GM12878 (cell line): ENCODE measurements at regions not wholly inside any gene's neighbourhood (a gene's known extent, or its start where the extent isn't known, plus 50 kb on each side); places are given as distances from the start of the nearest gene placed in this dataset.

Experiments used
- ATAC-seq: fragments of 200-7000 bp; cut with Tn5 transposase; 3 replicates; pipeline ENCODE4 v1.9.1; 2020; ENCODE audit warnings: mild to moderate bottlenecking, moderate library complexity
- BruUV-seq: library from RNA; stranded (reverse); fragments of 400-500 nt; replicated peaks from 2 replicates; lab custom pipeline; 2021; lab: Mats Ljungman, UMichigan
- CTCF ChIA-PET: fragments of 300-600 bp; sonication (Branson Sonifier 250); formaldehyde crosslinking; extraction: SDS; loops from one replicate; lab custom pipeline; 2021; ENCODE audit warnings: inconsistent platforms; lab: Yijun Ruan, JAX
- POLR2A ChIA-PET: fragments of 350-600 bp; formaldehyde crosslinking; extraction: SDS; loops from one replicate; lab custom pipeline; 2021; ENCODE audit warnings: inconsistent platforms; lab: Charles Lee
- RAD21 ChIA-PET: fragments of 300-600 bp; sonication (Branson Sonifier 250); formaldehyde crosslinking; loops from one replicate; lab custom pipeline; 2023; ENCODE audit warnings: antibody characterized with exemption; ENCODE audit not compliant: unreplicated experiment; lab: Charles Lee
- SMC1A ChIA-PET: fragments of 300-600 bp; sonication (Branson Sonifier 250); formaldehyde crosslinking; loops from one replicate; lab custom pipeline; 2023; ENCODE audit not compliant: unreplicated experiment, uncharacterized antibody; lab: Charles Lee
- DNase-seq: peaks from one replicate; pipeline ENCODE4 v3.0.0-alpha.2; 2011; ENCODE audit warnings: low read depth, low spot score
- FAIRE-seq: peaks from 3 replicates; lab custom pipeline; 2011; peaks lifted over from hg19 to GRCh38; lab: Jason Lieb, UNC
- H2AFZ ChIP-seq: 2 replicates; pipeline ENCODE4 v1.6.0; 2011; ENCODE audit warnings: low read depth, low read length, control low read depth; ENCODE audit not compliant: control insufficient read depth
- H3K27ac ChIP-seq: 2 replicates; pipeline ENCODE4 v1.5.1; 2011; ENCODE audit warnings: control low read depth; ENCODE audit not compliant: control insufficient read depth, insufficient read depth
- H3K27me3 ChIP-seq, 2 experiments: replicated peaks in 1 of 2; 2 replicates each; pipeline versions ENCODE4 v1.6.0 to v1.6.1; 2011; ENCODE audit warnings: low read length in 1 of 2; ENCODE audit not compliant: control insufficient read depth in 2 of 2, insufficient read depth in 2 of 2
- H3K36me3 ChIP-seq, 2 experiments: 2 replicates each; pipeline ENCODE4 v1.5.1; 2011; ENCODE audit warnings: low read length in 1 of 2; ENCODE audit not compliant: control insufficient read depth in 2 of 2, insufficient read depth in 2 of 2
- H3K4me1 ChIP-seq: 2 replicates; pipeline ENCODE4 v1.6.1; 2011; ENCODE audit warnings: mild to moderate bottlenecking, low read length, moderate library complexity, mixed read lengths; ENCODE audit not compliant: control insufficient read depth, insufficient read depth
- H3K4me2 ChIP-seq: 2 replicates; pipeline ENCODE4 v1.6.0; 2011; ENCODE audit warnings: control low read depth; ENCODE audit not compliant: control insufficient read depth, insufficient read depth
- H3K4me3 ChIP-seq: fragments of 200-600 bp; sonication (generic); 2 replicates; pipeline ENCODE4 v1.5.1; 2016
- H3K79me2 ChIP-seq: 2 replicates; pipeline ENCODE4 v1.6.0; 2011; ENCODE audit warnings: low read length; ENCODE audit not compliant: control insufficient read depth, insufficient read depth
- H3K9ac ChIP-seq: 2 replicates; pipeline ENCODE4 v1.8.0; 2011; ENCODE audit warnings: low read length, control low read depth, mixed read lengths; ENCODE audit not compliant: control insufficient read depth, insufficient read depth
- H3K9me3 ChIP-seq: replicated peaks from 3 replicates; pipeline ENCODE4 v1.5.1; 2011; ENCODE audit warnings: mild to moderate bottlenecking, low read length; ENCODE audit not compliant: control insufficient read depth, insufficient read depth
- H4K20me1 ChIP-seq: 2 replicates; pipeline ENCODE4 v1.6.0; 2011; ENCODE audit not compliant: control insufficient read depth, insufficient read depth
- CREB1 ChIP-seq: IDR thresholded peaks from 2 replicates; pipeline ENCODE4 v1.6.1; 2012; ENCODE audit warnings: low read depth, mild to moderate bottlenecking, inconsistent platforms
- E4F1 ChIP-seq: fragments of 450-650 bp; IDR thresholded peaks from 2 replicates; pipeline ENCODE4 v1.6.1; 2018; ENCODE audit warnings: borderline replicate concordance, mild to moderate bottlenecking; ENCODE audit not compliant: partially characterized antibody
- GATAD2B ChIP-seq: fragments of 450-650 bp; conservative IDR thresholded peaks from 2 replicates; pipeline ENCODE4 v1.6.1; 2017; ENCODE audit warnings: low read depth, mild to moderate bottlenecking, moderate library complexity
- MEF2B ChIP-seq: fragments of 450-650 bp; IDR thresholded peaks from 2 replicates; pipeline ENCODE4 v1.6.1; 2018; ENCODE audit warnings: mild to moderate bottlenecking, moderate library complexity; ENCODE audit not compliant: partially characterized antibody, poor library complexity, severe bottlenecking
- NFIC ChIP-seq: IDR thresholded peaks from 2 replicates; pipeline ENCODE4 v1.6.1; 2012; ENCODE audit warnings: low read depth, mild to moderate bottlenecking, inconsistent platforms, low read length, moderate library complexity
- POLR2AphosphoS2 ChIP-seq: IDR thresholded peaks from 2 replicates; pipeline ENCODE4 v1.6.1; 2011; ENCODE audit warnings: low read depth, mild to moderate bottlenecking, low read length, improper control_type of control experiment, moderate library complexity
- RB1 ChIP-seq: fragments of 450-650 bp; formaldehyde crosslinking; IDR thresholded peaks from 2 replicates; pipeline ENCODE4 v1.6.1; 2017; ENCODE audit warnings: mild to moderate bottlenecking, borderline replicate concordance
- SUPT20H ChIP-seq: IDR thresholded peaks from 2 replicates; pipeline ENCODE4 v1.6.1; 2011; ENCODE audit warnings: low read depth, mild to moderate bottlenecking, low read length, moderate library complexity, borderline replicate concordance; ENCODE audit not compliant: control insufficient read depth
- TAF1 ChIP-seq: IDR thresholded peaks from 2 replicates; pipeline ENCODE4 v1.6.1; 2011; ENCODE audit warnings: mild to moderate bottlenecking, low read depth, low read length, borderline replicate concordance
- YY1 ChIP-seq: IDR thresholded peaks from 2 replicates; pipeline ENCODE4 v1.6.1; 2011; ENCODE audit warnings: low read depth, mild to moderate bottlenecking, low read length
- ZNF24 ChIP-seq: fragments of 450-650 bp; IDR thresholded peaks from 2 replicates; pipeline ENCODE4 v1.6.1; 2017; ENCODE audit warnings: antibody characterized with exemption, mild to moderate bottlenecking
- WGBS: methylation state at CpG from one replicate; pipeline ENCODE4 v1.1.6; 2016; ENCODE audit warnings: low lambda C conversion rate; ENCODE audit not compliant: insufficient replicate concordance, insufficient coverage; ENCODE audit errors: missing lambda C conversion rate; 5-methylcytosine and 5-hydroxymethylcytosine counted together
- in situ Hi-C: fragments of 300-500 bp; cut with MboI; formaldehyde crosslinking; loops from 9 replicates; pipeline ENCODE4 v1.14.3; 2018; ENCODE audit warnings: mixed read lengths
- intact Hi-C: fragments of 100-400 bp; cut with micrococcal nuclease; formaldehyde crosslinking; loops from one replicate; pipeline ENCODE4 v1.14.2; 2022; ENCODE audit not compliant: unreplicated experiment
- TF ChIP-seq, protein P1 (sequence below): fragments of 450-650 bp; formaldehyde crosslinking; IDR thresholded peaks from 2 replicates; pipeline ENCODE4 v1.5.0; 2022; ENCODE audit warnings: mild to moderate bottlenecking, missing genetic modification characterization
- TF ChIP-seq, protein P2 (sequence below): IDR thresholded peaks from 2 replicates; pipeline ENCODE4 v1.6.1; 2012; ENCODE audit warnings: low read depth, low read length, improper control_type of control experiment

- DNase-seq (no peak), FAIRE-seq (no peak), ATAC-seq (no peak)
- Histone ChIP-seq H3K4me3 (no peak overlapping the region), H3K36me3 (no peaks in the 10 kb centered on the region), H3K27me3 (peaks cover 0 to 6% of the 10 kb centered on the region in 2 experiments; a peak in 3 of 4 replicates), H3K4me1 (no peaks in the 10 kb centered on the region), H2AFZ (no peak overlapping the region), H3K9ac (no peak overlapping the region), H4K20me1 (no peaks in the 10 kb centered on the region), H3K4me2 (no peak overlapping the region), H3K9me3 (no peaks in the 10 kb centered on the region; the same call in 2 of the 3 replicates), H3K79me2 (no peaks in the 10 kb centered on the region), H3K27ac (no peak overlapping the region)
- no peak for TF ChIP-seq GATAD2B
- TF ChIP-seq, protein P1, sequence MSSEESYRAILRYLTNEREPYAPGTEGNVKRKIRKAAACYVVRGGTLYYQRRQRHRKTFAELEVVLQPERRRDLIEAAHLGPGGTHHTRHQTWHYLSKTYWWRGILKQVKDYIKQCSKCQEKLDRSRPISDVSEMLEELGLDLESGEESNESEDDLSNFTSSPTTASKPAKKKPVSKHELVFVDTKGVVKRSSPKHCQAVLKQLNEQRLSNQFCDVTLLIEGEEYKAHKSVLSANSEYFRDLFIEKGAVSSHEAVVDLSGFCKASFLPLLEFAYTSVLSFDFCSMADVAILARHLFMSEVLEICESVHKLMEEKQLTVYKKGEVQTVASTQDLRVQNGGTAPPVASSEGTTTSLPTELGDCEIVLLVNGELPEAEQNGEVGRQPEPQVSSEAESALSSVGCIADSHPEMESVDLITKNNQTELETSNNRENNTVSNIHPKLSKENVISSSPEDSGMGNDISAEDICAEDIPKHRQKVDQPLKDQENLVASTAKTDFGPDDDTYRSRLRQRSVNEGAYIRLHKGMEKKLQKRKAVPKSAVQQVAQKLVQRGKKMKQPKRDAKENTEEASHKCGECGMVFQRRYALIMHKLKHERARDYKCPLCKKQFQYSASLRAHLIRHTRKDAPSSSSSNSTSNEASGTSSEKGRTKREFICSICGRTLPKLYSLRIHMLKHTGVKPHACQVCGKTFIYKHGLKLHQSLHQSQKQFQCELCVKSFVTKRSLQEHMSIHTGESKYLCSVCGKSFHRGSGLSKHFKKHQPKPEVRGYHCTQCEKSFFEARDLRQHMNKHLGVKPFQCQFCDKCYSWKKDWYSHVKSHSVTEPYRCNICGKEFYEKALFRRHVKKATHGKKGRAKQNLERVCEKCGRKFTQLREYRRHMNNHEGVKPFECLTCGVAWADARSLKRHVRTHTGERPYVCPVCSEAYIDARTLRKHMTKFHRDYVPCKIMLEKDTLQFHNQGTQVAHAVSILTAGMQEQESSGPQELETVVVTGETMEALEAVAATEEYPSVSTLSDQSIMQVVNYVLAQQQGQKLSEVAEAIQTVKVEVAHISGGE (CRISPR knock-in tag): no peak
- no peak for TF ChIP-seq POLR2AphosphoS2
- TF ChIP-seq YY1: no peak
- no peak for TF ChIP-seq ZNF24
- no peak for TF ChIP-seq CREB1
- TF ChIP-seq SUPT20H: no peak
- no peak for TF ChIP-seq RB1
- TF ChIP-seq, protein P2, sequence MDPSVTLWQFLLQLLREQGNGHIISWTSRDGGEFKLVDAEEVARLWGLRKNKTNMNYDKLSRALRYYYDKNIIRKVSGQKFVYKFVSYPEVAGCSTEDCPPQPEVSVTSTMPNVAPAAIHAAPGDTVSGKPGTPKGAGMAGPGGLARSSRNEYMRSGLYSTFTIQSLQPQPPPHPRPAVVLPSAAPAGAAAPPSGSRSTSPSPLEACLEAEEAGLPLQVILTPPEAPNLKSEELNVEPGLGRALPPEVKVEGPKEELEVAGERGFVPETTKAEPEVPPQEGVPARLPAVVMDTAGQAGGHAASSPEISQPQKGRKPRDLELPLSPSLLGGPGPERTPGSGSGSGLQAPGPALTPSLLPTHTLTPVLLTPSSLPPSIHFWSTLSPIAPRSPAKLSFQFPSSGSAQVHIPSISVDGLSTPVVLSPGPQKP: no peak
- no peak for TF ChIP-seq NFIC
- TF ChIP-seq MEF2B: no peak
- TF ChIP-seq E4F1: no peak
- no peak for TF ChIP-seq TAF1
- intact Hi-C loops (no loop called here), in situ Hi-C loops (no loop called here)
- BruUV-seq: no TSS peak
- CTCF ChIA-PET: interaction anchor here (1.1 kb wide), 1 partner anchor 30 kb away, joined by 3 read pairs; no protein-coding TSS in a partner anchor
- POLR2A ChIA-PET: interaction anchor here (0.7 kb wide), 1 partner anchor 651 kb away, joined by 5 read pairs; no protein-coding TSS in a partner anchor
- SMC1A ChIA-PET: interaction anchor here (0.8 to 1.5 kb wide), 3 partner anchors 17 to 59 kb away, joined by 3 to 4 read pairs (median 3); no protein-coding TSS in a partner anchor
- 27% methylated on average over 2 of the region's 2 CpGs for WGBS
- RAD21 ChIA-PET: no interaction called here
Observed at GRCh38 chr12:100721169-100721568, 73.4 kb upstream of the ANO4 start.
